GM12891 (cell line): ENCODE measurements at regions not wholly inside any gene's neighbourhood (a gene's known extent, or its start where the extent isn't known, plus 50 kb on each side); places are given as distances from the start of the nearest gene placed in this dataset.

Experiments
- POLR2A ChIP-seq: IDR thresholded peaks from 2 replicates; pipeline ENCODE4 v1.6.1; 2011; ENCODE audit warnings: low read depth, low read length, control low read depth
- POLR2AphosphoS5 ChIP-seq: IDR thresholded peaks from 2 replicates; pipeline ENCODE4 v1.6.1; 2011; ENCODE audit warnings: low read depth, low read length, control low read depth
- POU2F2 ChIP-seq: IDR thresholded peaks from 2 replicates; pipeline ENCODE4 v1.6.1; 2011; ENCODE audit warnings: low read depth, mild to moderate bottlenecking, control low read depth, low read length, moderate library complexity
- TAF1 ChIP-seq: IDR thresholded peaks from 2 replicates; pipeline ENCODE4 v1.6.1; 2011; ENCODE audit warnings: low read depth, low read length, control low read depth

GRCh38 chr16:81174644-81175324 is 63.7 kb upstream of the BCO1 start:
- TF ChIP-seq POLR2AphosphoS5 (no peak), POLR2A (no peak), TAF1 (no peak), POU2F2 (no peak)
